Activated T-helper 1 cell treated with anti-CD3 and anti-CD28 coated beads, Interleukin-2, amount 50 U/mL, for 16 hours (primary cell): ENCODE measurements at regions not wholly inside any gene's neighbourhood (a gene's known extent, or its start where the extent isn't known, plus 50 kb on each side); places are given as distances from the start of the nearest gene placed in this dataset.

Experiments
- DNase-seq, 2 donors: peaks; one replicate each; pipeline ENCODE4 v3.0.0-alpha.2; 2020; ENCODE audit warnings: low read depth in 1 of 2, low spot score in 1 of 2

GRCh38 chr1:5812295-5812694 lies 179.9 kb downstream of the NPHP4 start:
- DNase-seq: no peak

- no peak for DNase-seq
Observed at GRCh38 chr1:5811419-5811818, 180.8 kb downstream of the NPHP4 start.

- DNase-seq: no peak
Observed at GRCh38 chr1:5810553-5811270, 181.5 kb downstream of the NPHP4 start.

- no peak for DNase-seq
Observed at GRCh38 chr1:5810131-5810530, 182.1 kb downstream of the NPHP4 start.

- no peak for DNase-seq
Observed at GRCh38 chr1:5809207-5809788, 182.9 kb downstream of the NPHP4 start.

- DNase-seq: no peak
Observed at GRCh38 chr1:5803851-5804250, 188.4 kb downstream of the NPHP4 start.

- no peak for DNase-seq
Observed at GRCh38 chr1:5802606-5803005, 189.6 kb downstream of the NPHP4 start.

GRCh38 chr1:5798904-5799303 lies 193.3 kb downstream of the NPHP4 start:
- DNase-seq: no peak

- DNase-seq: no peak
Observed at GRCh38 chr1:5798151-5798730, 194.0 kb downstream of the NPHP4 start.

- no peak for DNase-seq
Observed at GRCh38 chr1:5796028-5796427, 196.2 kb downstream of the NPHP4 start.

- DNase-seq: no peak
Observed at GRCh38 chr1:5794279-5794678, 197.9 kb downstream of the NPHP4 start.

GRCh38 chr1:5793516-5793915 lies 198.7 kb downstream of the NPHP4 start:
- DNase-seq: no peak

- DNase-seq: no peak
Observed at GRCh38 chr1:5781079-5781478, 211.1 kb downstream of the NPHP4 start.

GRCh38 chr1:5780324-5780716 lies 211.9 kb downstream of the NPHP4 start:
- DNase-seq: no peak

GRCh38 chr1:5779608-5780323 lies 212.5 kb downstream of the NPHP4 start:
- no peak for DNase-seq

GRCh38 chr1:5776035-5776550 lies 216.1 kb downstream of the NPHP4 start:
- no peak for DNase-seq

- DNase-seq: no peak
Observed at GRCh38 chr1:5774019-5774418, 218.2 kb downstream of the NPHP4 start.

GRCh38 chr1:5771788-5772187 lies 220.4 kb downstream of the NPHP4 start:
- no peak for DNase-seq

GRCh38 chr1:5770981-5771765 lies 221.1 kb downstream of the NPHP4 start:
- DNase-seq: no peak

GRCh38 chr1:5769760-5770159 lies 222.5 kb downstream of the NPHP4 start:
- DNase-seq: no peak

- DNase-seq: no peak
Observed at GRCh38 chr1:5769146-5769545, 223.1 kb downstream of the NPHP4 start.
